Calu3 (cell line): ENCODE measurements at regions not wholly inside any gene's neighbourhood (a gene's known extent, or its start where the extent isn't known, plus 50 kb on each side); places are given as distances from the start of the nearest gene placed in this dataset.

Experiments
- BruUV-seq: library from RNA; stranded (reverse); fragments of 400-500 nt; replicated peaks from 2 replicates; lab custom pipeline; 2021; lab: Mats Ljungman, UMichigan
- CTCF ChIA-PET: fragments of 300-600 bp; sonication (Branson Sonifier 250); formaldehyde crosslinking; loops from one replicate; lab custom pipeline; 2022; ENCODE audit warnings: antibody characterized with exemption; lab: Charles Lee
- DNase-seq: peaks from one replicate; pipeline ENCODE4 v3.0.0; 2022
- H3K27ac Mint-ChIP-seq: one replicate; pipeline ENCODE4 v1.8.0; 2022; ENCODE audit warnings: mixed read lengths; ENCODE audit not compliant: unreplicated experiment
- H3K27me3 Mint-ChIP-seq: one replicate; pipeline ENCODE4 v1.8.0; 2022; ENCODE audit warnings: mixed read lengths; ENCODE audit not compliant: unreplicated experiment
- H3K36me3 Mint-ChIP-seq: one replicate; pipeline ENCODE4 v1.8.0; 2022; ENCODE audit warnings: mild to moderate bottlenecking, moderate library complexity, mixed read lengths; ENCODE audit not compliant: insufficient read depth, unreplicated experiment
- H3K4me1 Mint-ChIP-seq: one replicate; pipeline ENCODE4 v1.8.0; 2022; ENCODE audit warnings: mild to moderate bottlenecking, low read depth, mixed read lengths; ENCODE audit not compliant: unreplicated experiment
- H3K4me3 Mint-ChIP-seq: one replicate; pipeline ENCODE4 v1.8.0; 2022; ENCODE audit warnings: mild to moderate bottlenecking, low read depth, moderate library complexity, mixed read lengths; ENCODE audit not compliant: unreplicated experiment
- H3K9me3 Mint-ChIP-seq: one replicate; pipeline ENCODE4 v1.8.0; 2022; ENCODE audit warnings: low read depth, mixed read lengths; ENCODE audit not compliant: unreplicated experiment
- CTCF ChIP-seq: fragments of 200-600 bp; IDR thresholded peaks from one replicate; pipeline ENCODE4 v1.8.0; 2022; ENCODE audit warnings: antibody characterized with exemption; ENCODE audit not compliant: unreplicated experiment
- intact Hi-C: fragments of 100-400 bp; cut with micrococcal nuclease; formaldehyde crosslinking; loops from one replicate; pipeline ENCODE4 v1.10.0; 2022; ENCODE audit not compliant: unreplicated experiment

- CTCF ChIA-PET, result interaction anchor here (0.6 to 1.5 kb wide), 2 partner anchors 18 to 100 kb away, joined by 3 to 6 read pairs; no protein-coding TSS in a partner anchor
- no TSS peak for BruUV-seq
- H3K27ac Mint-ChIP-seq, result no peak overlapping the region
- intact Hi-C loops, result no loop called here
- DNase-seq, result no peak
- peaks cover 4% of the 10 kb centered on the region for H3K36me3 Mint-ChIP-seq
- peaks cover 12% of the 10 kb centered on the region for H3K4me1 Mint-ChIP-seq
- no peaks in the 10 kb centered on the region for H3K9me3 Mint-ChIP-seq
- H3K4me3 Mint-ChIP-seq, result no peak overlapping the region
- peaks cover 89% of the 10 kb centered on the region for H3K27me3 Mint-ChIP-seq
- TF ChIP-seq CTCF, result no peak
Measured at GRCh38 chr17:77037943-77038342, 102.8 kb upstream of the SEC14L1 start.

DNA sequence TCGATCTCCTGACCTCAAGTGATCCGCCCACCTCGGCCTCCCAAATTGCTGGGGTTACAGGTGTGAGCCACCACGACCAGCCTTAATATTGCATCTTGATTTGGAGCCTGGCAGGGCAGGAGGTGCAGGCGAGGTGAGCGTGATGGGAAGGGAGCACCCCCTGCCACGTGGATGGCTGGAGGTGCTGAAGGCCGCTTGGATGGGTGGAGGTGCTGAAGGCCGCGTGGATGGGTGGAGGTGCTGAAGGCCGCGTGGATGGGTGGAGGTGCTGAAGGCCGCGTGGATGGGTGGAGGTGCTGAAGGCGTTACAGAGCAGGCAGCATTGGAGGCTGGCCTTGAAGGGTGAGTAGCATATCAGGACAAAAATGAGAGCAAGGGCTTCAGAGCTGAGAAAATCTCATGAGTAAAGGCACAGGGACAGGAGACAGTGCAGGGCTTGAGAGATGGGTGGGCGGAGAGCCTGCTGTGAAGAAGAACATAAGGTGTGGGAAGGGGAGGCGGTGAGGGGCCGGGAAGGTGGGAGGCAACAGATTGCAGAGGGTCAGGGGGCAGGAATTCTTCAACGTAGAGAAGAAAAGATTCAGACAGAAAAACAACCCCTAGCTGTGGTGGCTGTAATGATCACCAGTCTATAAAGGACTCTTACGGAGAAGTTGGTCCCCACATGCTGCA is 101.7 kb upstream of the SEC14L1 start:
- H3K4me3 Mint-ChIP-seq, result no peak overlapping the region
- no peaks in the 10 kb centered on the region for H3K36me3 Mint-ChIP-seq
- CTCF ChIA-PET, result no interaction called here

DNA sequence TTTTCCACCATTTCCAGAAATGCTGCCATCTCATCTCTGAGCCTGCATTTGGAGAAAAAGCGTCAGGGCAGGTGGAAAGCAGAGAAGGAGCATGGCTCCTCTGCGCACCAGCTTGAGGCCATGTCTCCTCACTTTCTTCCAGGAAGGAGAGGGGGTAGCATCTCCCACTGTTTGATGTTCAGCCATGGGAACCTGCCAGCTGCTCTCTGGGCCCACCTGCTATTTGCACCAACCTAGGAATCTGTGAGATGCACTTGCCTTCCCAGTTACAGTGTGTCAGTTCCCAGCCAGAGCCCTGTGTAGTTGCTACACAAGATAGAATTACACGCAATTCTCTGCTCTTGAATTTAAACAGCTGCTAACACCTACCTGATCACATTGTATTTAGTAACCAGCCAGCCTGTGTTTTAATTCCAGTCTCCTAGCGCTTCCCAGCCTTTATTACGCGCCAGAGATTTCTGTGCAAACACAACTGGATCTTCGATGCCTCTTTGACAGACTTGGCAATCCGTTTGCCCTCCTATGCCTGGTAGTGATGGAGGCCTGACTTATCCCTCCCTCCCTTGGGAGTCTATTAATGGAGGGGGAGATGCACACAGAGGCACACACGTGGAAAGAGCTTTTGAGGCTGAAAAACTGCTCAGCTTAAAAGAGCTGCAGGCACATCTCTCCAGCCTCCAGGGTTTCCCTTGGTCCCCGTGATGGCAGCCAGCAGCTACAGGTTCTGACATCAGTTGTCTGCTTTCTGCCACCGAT is 98.1 kb upstream of the SEC14L1 start:
- H3K4me3 Mint-ChIP-seq, result no peak overlapping the region
- H3K27me3 Mint-ChIP-seq, result peaks cover 55% of the 10 kb centered on the region
- no peaks in the 10 kb centered on the region for H3K9me3 Mint-ChIP-seq
- DNase-seq, result no peak
- no TSS peak for BruUV-seq
- H3K4me1 Mint-ChIP-seq, result no peaks in the 10 kb centered on the region
- no peak overlapping the region for H3K27ac Mint-ChIP-seq
- H3K36me3 Mint-ChIP-seq, result no peaks in the 10 kb centered on the region
- no peak for TF ChIP-seq CTCF
- CTCF ChIA-PET, result no interaction called here
- intact Hi-C loops, result no loop called here

More for the DNA sequence above, 101.7 kb upstream of the SEC14L1 start:
- BruUV-seq, result no TSS peak
- peaks cover 12% of the 10 kb centered on the region for H3K4me1 Mint-ChIP-seq
- no peak overlapping the region for H3K27ac Mint-ChIP-seq
- no peaks in the 10 kb centered on the region for H3K9me3 Mint-ChIP-seq
- intact Hi-C loops, result no loop called here
- H3K27me3 Mint-ChIP-seq, result peaks cover 89% of the 10 kb centered on the region
- DNase-seq, result no peak
- TF ChIP-seq CTCF, result no peak

- no peak for DNase-seq
- peaks cover 26% of the 10 kb centered on the region for H3K27me3 Mint-ChIP-seq
- CTCF ChIA-PET, result interaction anchor here (0.7 to 1.2 kb wide), 4 partner anchors 10 to 181 kb away, joined by 3 to 5 read pairs (median 3); no protein-coding TSS in a partner anchor
- H3K36me3 Mint-ChIP-seq, result no peaks in the 10 kb centered on the region
- intact Hi-C loops, result no loop called here
- no peak for TF ChIP-seq CTCF
- no peaks in the 10 kb centered on the region for H3K4me1 Mint-ChIP-seq
- BruUV-seq, result no TSS peak
- no peak overlapping the region for H3K4me3 Mint-ChIP-seq
- no peak overlapping the region for H3K27ac Mint-ChIP-seq
- no peaks in the 10 kb centered on the region for H3K9me3 Mint-ChIP-seq
Measured at GRCh38 chr17:77045441-77046041, 95.2 kb upstream of the SEC14L1 start.
